GM12875 (cell line): ENCODE measurements at regions not wholly inside any gene's neighbourhood (a gene's known extent, or its start where the extent isn't known, plus 50 kb on each side); places are given as distances from the start of the nearest gene placed in this dataset.

Source experiments
- H3K4me3 ChIP-seq: one replicate; pipeline ENCODE4 v1.5.1; 2011; ENCODE audit warnings: low read depth, low read length, control low read depth
- CTCF ChIP-seq: IDR thresholded peaks from 2 replicates; pipeline ENCODE4 v1.5.1; 2011; ENCODE audit warnings: low read depth, mild to moderate bottlenecking, control low read depth, inconsistent platforms, low read length, moderate library complexity, borderline replicate concordance; ENCODE audit not compliant: insufficient read depth

- H3K4me3 ChIP-seq: no peak overlapping the region
- no peak for TF ChIP-seq CTCF
These were observed 508.2 kb upstream of the DSEL start for GRCh38 chr18:68024716-68025115.

GRCh38 chr18:68017385-68017784, 500.9 kb upstream of the DSEL start:
- H3K4me3 ChIP-seq: no peak overlapping the region
- no peak for TF ChIP-seq CTCF

- TF ChIP-seq CTCF: no peak
- no peak overlapping the region for H3K4me3 ChIP-seq
These were observed 481.0 kb upstream of the DSEL start for GRCh38 chr18:67997496-67997895.

GRCh38 chr18:67995769-67996168, 479.2 kb upstream of the DSEL start:
- no peak overlapping the region for H3K4me3 ChIP-seq
- TF ChIP-seq CTCF: no peak

- no peak for TF ChIP-seq CTCF
- H3K4me3 ChIP-seq: no peak overlapping the region
These were observed 463.7 kb upstream of the DSEL start for GRCh38 chr18:67980241-67980640.

GRCh38 chr18:67977067-67977616, 460.6 kb upstream of the DSEL start:
- no peak overlapping the region for H3K4me3 ChIP-seq
- TF ChIP-seq CTCF: no peak

- no peak overlapping the region for H3K4me3 ChIP-seq
- TF ChIP-seq CTCF: no peak
These were observed 457.4 kb upstream of the DSEL start for GRCh38 chr18:67973916-67974315.
